Osteoblast (primary cell): ENCODE measurements at regions not wholly inside any gene's neighbourhood (a gene's known extent, or its start where the extent isn't known, plus 50 kb on each side); places are given as distances from the start of the nearest gene placed in this dataset.

Source experiments
- DNase-seq: peaks from one replicate; pipeline ENCODE4 v3.0.0; 2011; ENCODE audit warnings: low spot score, mixed read lengths; ENCODE audit not compliant: insufficient read length; ENCODE audit errors: missing footprints
- H2AFZ ChIP-seq: 2 replicates; pipeline ENCODE4 v1.6.0; 2011; ENCODE audit warnings: mild to moderate bottlenecking, low read length
- H3K27ac ChIP-seq: 2 replicates; pipeline ENCODE4 v1.5.1; 2011; ENCODE audit warnings: mild to moderate bottlenecking, low read depth, low read length, moderate library complexity
- H3K27me3 ChIP-seq: 2 replicates; pipeline ENCODE4 v1.6.0; 2012; ENCODE audit warnings: mild to moderate bottlenecking, control low read depth, inconsistent platforms, low read length, moderate library complexity; ENCODE audit not compliant: insufficient read depth
- H3K36me3 ChIP-seq: 2 replicates; pipeline ENCODE4 v1.5.1; 2011; ENCODE audit warnings: mild to moderate bottlenecking, low read length, control low read depth, moderate library complexity; ENCODE audit not compliant: insufficient read depth
- H3K4me1 ChIP-seq: 2 replicates; pipeline ENCODE4 v1.5.1; 2011; ENCODE audit warnings: mild to moderate bottlenecking, low read length, control low read depth, moderate library complexity; ENCODE audit not compliant: insufficient read depth
- H3K4me2 ChIP-seq: 2 replicates; pipeline ENCODE4 v1.6.0; 2011; ENCODE audit warnings: mild to moderate bottlenecking, low read length; ENCODE audit not compliant: insufficient read depth
- H3K4me3 ChIP-seq: fragments of 200-600 bp; sonication (generic); 3 replicates; pipeline ENCODE4 v1.5.1; 2012; ENCODE audit warnings: mild to moderate bottlenecking, low read length, inconsistent platforms; ENCODE audit not compliant: insufficient read depth
- H3K79me2 ChIP-seq: 2 replicates; pipeline ENCODE4 v1.6.0; 2012; ENCODE audit warnings: mild to moderate bottlenecking, low read length, control low read depth, inconsistent platforms; ENCODE audit not compliant: insufficient read depth
- H3K9me3 ChIP-seq: 2 replicates; pipeline ENCODE4 v1.5.1; 2011; ENCODE audit warnings: low read depth, low read length, control low read depth
- H4K20me1 ChIP-seq: 2 replicates; pipeline ENCODE4 v1.6.0; 2012; ENCODE audit warnings: mild to moderate bottlenecking, low read length, control low read depth; ENCODE audit not compliant: insufficient read depth
- TF ChIP-seq, protein P1 (sequence below): IDR thresholded peaks from 2 replicates; pipeline ENCODE4 v1.5.1; 2011; ENCODE audit warnings: mild to moderate bottlenecking, low read depth, low read length, moderate library complexity; ENCODE audit errors: extremely low read depth

DNA sequence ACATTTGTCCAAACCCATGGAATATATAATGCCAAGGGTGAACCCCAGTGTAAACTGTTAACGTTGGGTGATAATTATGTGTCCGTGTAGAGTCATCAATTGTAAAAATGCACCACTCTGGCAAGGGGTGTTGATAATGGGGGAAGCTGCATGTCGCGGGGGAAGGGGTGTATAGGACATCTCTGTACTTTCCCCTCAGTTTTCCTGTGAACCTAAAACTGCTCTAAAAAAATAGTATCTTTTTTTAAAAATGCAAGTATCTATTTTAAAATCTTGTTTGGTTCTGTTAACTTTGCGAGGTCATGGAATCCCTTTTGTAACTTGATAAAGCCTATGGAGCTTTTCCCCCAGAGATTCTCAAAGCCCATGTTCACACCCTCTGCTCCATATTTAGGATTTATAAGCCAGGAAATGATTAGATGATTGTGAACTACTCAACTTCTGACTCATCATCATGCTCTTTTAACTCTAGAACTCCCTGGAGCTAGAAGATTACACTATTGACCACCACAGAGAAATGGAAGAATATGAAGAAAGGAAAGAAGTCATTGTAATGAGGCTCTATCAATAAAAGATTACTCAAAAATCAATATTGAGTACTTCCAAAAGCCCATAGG is 56.1 kb upstream of the C3orf49 start:
- Histone ChIP-seq H3K4me1 (peaks cover 12% of the 10 kb centered on the region), H2AFZ (peak overlapping the region; percentile 23), H3K27ac (peak overlapping the region; percentile 9), H4K20me1 (no peaks in the 10 kb centered on the region), H3K79me2 (no peaks in the 10 kb centered on the region), H3K27me3 (no peaks in the 10 kb centered on the region), H3K4me3 (peak overlapping the region; percentile 59), H3K36me3 (no peaks in the 10 kb centered on the region), H3K4me2 (peak overlapping the region; percentile 67), H3K9me3 (no peaks in the 10 kb centered on the region)
- TF ChIP-seq, protein P1, sequence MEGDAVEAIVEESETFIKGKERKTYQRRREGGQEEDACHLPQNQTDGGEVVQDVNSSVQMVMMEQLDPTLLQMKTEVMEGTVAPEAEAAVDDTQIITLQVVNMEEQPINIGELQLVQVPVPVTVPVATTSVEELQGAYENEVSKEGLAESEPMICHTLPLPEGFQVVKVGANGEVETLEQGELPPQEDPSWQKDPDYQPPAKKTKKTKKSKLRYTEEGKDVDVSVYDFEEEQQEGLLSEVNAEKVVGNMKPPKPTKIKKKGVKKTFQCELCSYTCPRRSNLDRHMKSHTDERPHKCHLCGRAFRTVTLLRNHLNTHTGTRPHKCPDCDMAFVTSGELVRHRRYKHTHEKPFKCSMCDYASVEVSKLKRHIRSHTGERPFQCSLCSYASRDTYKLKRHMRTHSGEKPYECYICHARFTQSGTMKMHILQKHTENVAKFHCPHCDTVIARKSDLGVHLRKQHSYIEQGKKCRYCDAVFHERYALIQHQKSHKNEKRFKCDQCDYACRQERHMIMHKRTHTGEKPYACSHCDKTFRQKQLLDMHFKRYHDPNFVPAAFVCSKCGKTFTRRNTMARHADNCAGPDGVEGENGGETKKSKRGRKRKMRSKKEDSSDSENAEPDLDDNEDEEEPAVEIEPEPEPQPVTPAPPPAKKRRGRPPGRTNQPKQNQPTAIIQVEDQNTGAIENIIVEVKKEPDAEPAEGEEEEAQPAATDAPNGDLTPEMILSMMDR: no peak
- peak; percentile 47 for DNase-seq

DNA sequence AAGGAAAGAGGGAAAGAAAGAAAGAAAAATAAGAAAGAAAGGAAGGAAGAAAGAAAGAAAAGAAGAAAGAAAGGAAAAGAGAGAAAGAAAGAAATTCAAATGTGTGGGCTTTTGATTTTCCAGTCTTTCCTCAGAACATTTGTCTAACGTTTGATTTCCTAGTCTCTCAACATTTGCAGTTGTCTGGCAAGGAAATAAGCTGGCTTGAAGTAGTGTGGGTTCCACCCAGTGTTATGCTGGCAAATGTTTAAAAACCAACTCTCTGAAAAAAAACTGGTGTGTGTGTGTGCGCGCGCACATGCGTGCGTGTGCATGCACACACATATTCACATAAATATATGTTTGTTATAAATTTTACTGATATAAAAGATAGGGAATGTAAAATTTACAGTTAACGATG is 54.6 kb upstream of the C3orf49 start:
- no peaks in the 10 kb centered on the region for H3K36me3 ChIP-seq
- no peak for DNase-seq

DNA sequence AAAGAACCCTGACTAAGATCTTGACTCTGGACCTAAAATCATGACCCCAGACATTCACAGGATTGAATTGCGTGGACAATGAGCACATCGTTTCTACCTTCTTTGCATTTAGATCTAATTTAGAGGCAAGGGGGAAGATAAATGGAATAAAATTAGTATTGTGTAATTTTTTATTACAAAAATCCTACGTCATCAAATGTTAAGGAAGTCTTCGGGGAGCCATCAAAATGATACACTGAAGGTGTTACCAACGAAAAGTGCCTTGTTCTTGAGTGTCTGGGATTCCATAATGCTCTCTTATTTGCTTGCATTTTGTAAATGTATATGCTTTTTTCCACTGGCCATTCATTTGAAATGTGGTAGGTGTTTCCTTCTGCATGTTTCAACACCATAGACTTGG is 52.8 kb upstream of the C3orf49 start:
- Histone ChIP-seq H3K9me3 (no peaks in the 10 kb centered on the region), H3K27me3 (no peaks in the 10 kb centered on the region), H3K4me3 (no peak overlapping the region), H3K4me2 (no peak overlapping the region), H2AFZ (no peak overlapping the region), H3K79me2 (no peaks in the 10 kb centered on the region), H4K20me1 (no peaks in the 10 kb centered on the region), H3K4me1 (peaks cover 12% of the 10 kb centered on the region), H3K36me3 (no peaks in the 10 kb centered on the region), H3K27ac (no peak overlapping the region)
- DNase-seq: no peak
- TF ChIP-seq, protein P1: no peak

More for the DNA sequence above, 54.6 kb upstream of the C3orf49 start:
- Histone ChIP-seq H3K9me3 (no peaks in the 10 kb centered on the region), H4K20me1 (no peaks in the 10 kb centered on the region), H3K27me3 (no peaks in the 10 kb centered on the region), H2AFZ (no peak overlapping the region), H3K27ac (no peak overlapping the region), H3K4me3 (no peak overlapping the region), H3K79me2 (no peaks in the 10 kb centered on the region), H3K4me1 (peaks cover 12% of the 10 kb centered on the region), H3K4me2 (no peak overlapping the region)
- TF ChIP-seq, protein P1: no peak

DNA sequence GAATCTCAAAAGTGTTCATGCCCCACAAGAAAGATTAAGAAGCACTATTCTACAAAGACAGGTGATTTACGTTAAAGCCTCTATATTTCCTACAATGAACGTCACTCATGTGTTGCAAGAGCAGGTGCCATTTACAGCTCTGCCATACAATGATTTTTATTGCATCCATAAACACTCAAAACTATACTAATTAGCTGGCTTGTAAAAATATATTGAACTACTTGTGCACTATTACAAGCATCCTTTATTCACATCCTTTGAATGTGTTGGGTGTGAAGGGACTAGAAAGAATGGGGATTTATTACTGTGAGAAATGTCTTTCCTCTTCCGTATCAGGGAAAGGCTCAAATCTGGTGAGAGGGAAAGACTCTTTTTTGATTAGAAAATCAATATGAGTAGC is 50.7 kb upstream of the C3orf49 start:
- H3K9me3 ChIP-seq: no peaks in the 10 kb centered on the region
- H4K20me1 ChIP-seq: no peaks in the 10 kb centered on the region
- H3K4me2 ChIP-seq: no peak overlapping the region
- no peak overlapping the region for H2AFZ ChIP-seq
- peaks cover under 1% of the 10 kb centered on the region for H3K4me1 ChIP-seq
- no peaks in the 10 kb centered on the region for H3K27me3 ChIP-seq
- no peak overlapping the region for H3K4me3 ChIP-seq
- H3K36me3 ChIP-seq: no peaks in the 10 kb centered on the region
- TF ChIP-seq, protein P1: no peak
- no peaks in the 10 kb centered on the region for H3K79me2 ChIP-seq
- no peak overlapping the region for H3K27ac ChIP-seq
- DNase-seq: no peak
